Renal cortical epithelial cell (primary cell): ENCODE measurements at regions not wholly inside any gene's neighbourhood (a gene's known extent, or its start where the extent isn't known, plus 50 kb on each side); places are given as distances from the start of the nearest gene placed in this dataset.
"Not testable (repeated sequence)": the region's sequence is repeated elsewhere in the genome, so short reads cannot be mapped to it uniquely, and the experiment has no call there.

Source experiments
- DNase-seq: peaks from one replicate; pipeline ENCODE4 v3.0.0-alpha.2; 2011; ENCODE audit warnings: low read depth

DNA sequence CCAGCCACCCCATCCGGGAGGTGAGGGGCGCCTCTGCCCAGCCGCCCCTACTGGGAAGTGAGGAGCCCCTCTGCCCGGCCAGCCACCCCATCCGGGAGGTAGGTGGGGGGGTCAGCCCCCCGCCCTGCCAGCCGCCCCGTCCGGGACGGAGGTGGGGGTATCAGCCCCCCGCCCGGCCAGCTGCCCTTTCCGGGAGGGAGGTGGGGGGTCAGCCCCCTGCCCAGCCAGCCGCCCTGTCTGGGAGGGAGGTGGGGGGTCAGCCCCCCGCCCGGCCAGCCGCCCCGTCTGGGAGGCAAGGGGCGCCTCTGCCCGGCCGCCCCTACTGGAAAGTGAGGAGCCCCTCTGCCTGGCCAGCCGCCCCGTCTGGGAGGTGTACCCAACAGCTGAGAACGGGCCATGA, 299.4 kb upstream of the RORB start:
- not testable (repeated sequence) for DNase-seq

- DNase-seq, result no peak
These were observed 292.1 kb upstream of the RORB start for GRCh38 chr9:74205056-74205455.

- no peak for DNase-seq
These were observed 278.6 kb upstream of the RORB start for GRCh38 chr9:74218385-74219063.

DNA sequence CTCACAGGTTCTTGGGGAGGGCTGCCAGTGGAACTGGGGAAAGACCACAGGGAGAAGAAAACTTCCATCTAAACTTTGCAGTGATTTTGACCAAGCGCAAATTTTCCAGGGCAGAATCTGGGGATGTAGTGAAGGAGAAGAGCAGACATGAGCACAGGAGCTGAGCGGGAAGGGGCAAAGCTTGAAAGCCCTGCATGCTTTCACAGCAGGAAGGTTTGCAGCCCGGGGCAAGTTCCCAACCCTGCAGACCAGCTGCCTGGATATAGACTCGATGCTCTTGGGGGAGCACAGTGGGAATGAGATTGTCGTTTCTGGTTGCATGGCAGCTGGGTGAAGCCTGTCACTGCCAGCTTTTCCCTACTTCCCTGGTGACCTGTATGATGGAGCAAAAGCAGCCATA, 276.8 kb upstream of the RORB start:
- DNase-seq, result no peak

DNA sequence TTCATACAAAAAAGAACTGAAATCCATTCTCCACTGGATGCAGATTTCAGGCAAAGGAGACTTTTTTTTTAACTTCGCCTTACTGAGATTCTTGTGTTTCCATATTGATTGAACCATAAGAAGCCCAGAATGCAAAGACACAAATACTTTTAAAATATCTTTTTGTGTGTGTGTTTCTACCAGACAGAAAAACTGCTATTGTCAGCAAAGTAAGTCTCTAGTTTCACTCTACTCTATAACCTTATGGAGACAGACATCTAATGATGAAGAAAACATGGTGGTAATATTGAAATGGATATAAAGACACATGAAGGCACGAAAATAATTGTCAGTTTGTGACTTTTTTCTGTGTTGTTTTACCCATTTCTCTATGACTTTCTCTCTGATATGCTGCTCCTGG, 260.3 kb upstream of the RORB start:
- DNase-seq, result no peak

DNA sequence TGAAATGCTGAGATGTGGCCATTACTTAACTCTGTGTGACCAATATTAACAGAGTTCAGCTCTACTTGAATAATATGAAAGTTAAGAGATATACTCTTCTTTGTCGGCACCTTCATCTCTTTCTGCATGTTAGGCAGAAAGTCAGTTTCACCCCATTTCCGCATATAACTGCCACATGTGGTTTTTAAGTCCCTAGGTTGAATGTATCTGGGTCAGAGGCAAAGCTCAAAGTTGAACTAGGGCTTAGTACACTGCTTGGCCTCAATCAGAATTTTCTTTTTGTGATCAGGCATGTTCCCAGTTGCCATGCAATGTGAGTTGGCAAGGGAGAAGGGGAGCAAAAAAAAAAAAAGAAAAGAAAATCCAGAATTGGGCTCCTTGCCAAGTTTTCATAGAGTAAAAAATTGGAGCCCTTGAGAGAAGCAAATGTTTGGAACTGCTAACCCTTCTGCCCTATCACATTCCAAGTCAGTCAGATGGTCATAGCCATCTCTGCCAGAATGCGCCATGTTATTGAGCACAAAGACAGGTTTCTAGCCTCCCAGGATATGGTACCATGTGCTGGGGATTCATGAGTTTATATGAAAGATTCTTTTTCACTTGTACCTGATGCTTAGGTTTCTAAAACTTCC, 251.2 kb upstream of the RORB start:
- DNase-seq, result no peak

GRCh38 chr9:74255489-74255984, 241.6 kb upstream of the RORB start:
- no peak for DNase-seq

DNA sequence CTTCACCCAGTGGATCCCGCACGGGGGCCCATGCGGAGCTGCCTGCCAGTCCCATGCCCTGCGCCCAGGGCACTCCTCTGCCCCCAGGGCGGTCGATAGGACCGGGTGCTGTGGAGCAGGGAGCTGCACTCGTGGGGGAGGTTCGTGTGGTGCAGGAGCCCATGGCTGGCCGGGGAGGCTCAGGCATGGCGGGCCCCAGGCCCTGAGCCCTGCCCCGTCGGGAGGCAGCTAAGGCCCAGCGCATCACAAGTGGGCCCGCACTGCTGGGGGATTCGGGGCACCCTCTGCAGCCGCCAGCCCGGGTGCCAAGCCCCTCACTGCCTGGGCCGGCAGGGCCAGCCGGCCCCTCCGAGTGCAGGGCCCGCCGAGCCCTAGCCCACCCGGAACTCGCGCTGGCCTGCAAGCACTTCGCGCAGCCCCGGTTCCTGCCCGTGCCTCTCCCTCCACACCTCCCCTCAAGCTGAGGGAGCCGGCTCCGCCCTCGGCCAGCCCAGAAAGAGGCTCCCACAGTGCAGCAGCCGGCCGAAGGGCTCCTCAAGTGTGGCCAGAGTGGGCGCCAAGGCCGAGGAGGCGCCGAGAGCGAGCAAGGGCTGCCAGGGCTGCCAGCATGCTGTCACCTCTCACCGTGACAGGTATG, 221.1 kb upstream of the RORB start:
- DNase-seq, result no peak

DNA sequence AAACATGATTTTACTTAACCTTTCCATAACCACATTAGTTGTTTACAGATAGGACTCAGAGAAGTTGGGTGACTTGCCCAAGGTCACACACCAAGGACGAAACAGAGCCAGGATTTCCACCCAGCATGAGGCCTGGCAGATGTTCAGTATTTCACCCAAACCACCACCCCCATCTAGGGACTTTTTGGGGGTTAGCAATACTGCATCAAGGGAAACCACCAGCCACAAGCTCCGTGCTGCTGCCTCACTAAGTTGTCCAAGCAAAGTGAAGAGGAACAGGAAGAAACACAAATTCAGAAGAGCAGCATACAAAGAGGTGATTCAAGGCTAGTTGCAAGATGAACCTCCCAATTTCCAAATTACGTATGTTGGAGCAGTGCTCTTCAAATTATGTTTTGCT, 219.6 kb upstream of the RORB start:
- no peak for DNase-seq

GRCh38 chr9:74281674-74282073, 215.5 kb upstream of the RORB start:
- no peak for DNase-seq

DNA sequence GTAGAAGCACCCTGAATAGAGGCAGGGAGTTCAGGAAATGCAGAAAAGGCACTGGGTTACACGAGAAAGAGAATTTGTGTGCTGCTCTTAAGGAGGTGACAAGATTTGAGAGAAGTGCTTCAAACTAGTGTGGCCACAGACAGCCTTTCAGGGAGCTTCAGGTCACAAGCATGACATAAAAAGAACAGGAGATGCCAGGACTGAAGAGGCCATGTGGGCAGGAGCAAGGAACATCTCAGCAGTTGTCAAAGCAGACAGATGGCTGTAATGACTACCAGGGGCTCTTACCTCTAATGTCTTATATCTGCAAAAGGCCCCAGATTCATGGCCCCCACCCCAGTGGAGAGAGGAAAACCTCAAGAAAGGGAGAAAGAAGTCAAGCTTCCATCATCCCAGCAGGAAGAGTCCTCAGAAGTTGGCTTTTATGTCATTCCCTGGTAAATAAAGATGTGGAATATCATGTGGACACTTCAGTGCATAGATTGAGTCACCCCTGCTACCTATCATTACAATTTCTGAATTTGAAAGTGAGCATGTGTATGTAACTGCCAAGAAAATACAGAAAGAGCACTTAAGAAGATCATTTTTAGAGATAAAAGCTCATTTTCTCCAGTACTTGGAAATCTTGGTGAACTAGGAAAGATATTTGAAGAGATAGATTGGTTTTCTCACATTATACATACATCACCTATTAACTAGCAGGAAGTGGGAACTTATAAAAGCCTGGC, 214.4 kb upstream of the RORB start:
- DNase-seq, result no peak

- DNase-seq, result peak; percentile 18
These were observed 212.3 kb upstream of the RORB start for GRCh38 chr9:74284581-74285450.

DNA sequence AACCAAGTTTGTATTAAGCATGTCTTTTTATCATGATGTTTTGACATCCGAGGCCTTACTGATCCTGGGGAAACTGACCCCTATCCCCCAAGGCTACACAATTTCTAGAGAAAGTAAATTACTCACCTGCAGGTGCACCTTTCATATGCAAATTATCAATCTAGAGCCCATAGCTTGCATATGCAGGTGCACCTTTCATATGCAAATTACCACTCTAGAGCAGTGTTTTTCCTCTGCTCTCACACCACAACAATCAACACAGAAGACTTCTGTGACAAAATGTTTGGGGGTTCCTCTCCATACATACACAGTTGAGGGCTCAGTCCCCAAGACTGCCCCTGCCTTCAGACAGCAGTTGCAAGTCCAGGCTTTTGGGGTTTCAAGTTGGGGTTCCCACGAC, 203.7 kb upstream of the RORB start:
- DNase-seq, result no peak

- no peak for DNase-seq
These were observed 193.2 kb upstream of the RORB start for GRCh38 chr9:74303945-74304344.

- DNase-seq, result no peak
These were observed 192.5 kb upstream of the RORB start for GRCh38 chr9:74304598-74304997.

GRCh38 chr9:74309654-74310053, 187.5 kb upstream of the RORB start:
- DNase-seq, result no peak

DNA sequence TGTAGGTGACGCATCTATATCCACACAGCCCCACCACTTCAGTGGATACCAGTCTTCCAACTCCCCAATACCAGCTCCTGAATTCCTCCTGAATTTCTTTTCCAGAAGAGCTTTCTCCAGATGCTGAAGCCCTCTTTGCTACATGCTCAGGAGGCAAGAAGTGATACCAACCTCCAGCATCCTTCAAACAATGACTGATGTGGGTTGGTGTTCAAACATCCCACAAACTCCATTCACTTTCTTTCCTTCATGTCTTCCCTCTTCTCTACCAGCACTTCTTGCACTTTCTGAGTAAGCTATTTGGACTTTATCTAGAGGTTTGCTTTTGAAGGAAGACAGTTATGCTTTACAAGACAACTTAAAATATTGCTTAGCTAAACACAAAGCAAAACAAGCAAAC, 179.9 kb upstream of the RORB start:
- DNase-seq, result no peak

GRCh38 chr9:74321396-74321795, 175.7 kb upstream of the RORB start:
- DNase-seq, result no peak

- DNase-seq, result no peak
These were observed 174.3 kb upstream of the RORB start for GRCh38 chr9:74322661-74323314.

- DNase-seq, result no peak
These were observed 166.5 kb upstream of the RORB start for GRCh38 chr9:74330487-74331214.
